SK-N-SH treated with all-trans-retinoic acid at 6 μM for 48 hours (cell line): ENCODE measurements at regions not wholly inside any gene's neighbourhood (a gene's known extent, or its start where the extent isn't known, plus 50 kb on each side); places are given as distances from the start of the nearest gene placed in this dataset.

ENCODE experiments used
- ESRRG ChIP-seq: fragments of 250-450 bp; sonication (Bioruptor Pico); IDR thresholded peaks from 2 replicates; pipeline ENCODE4 v1.6.1; 2021; ENCODE audit warnings: mild to moderate bottlenecking
- GLIS3 ChIP-seq: fragments of 250-450 bp; sonication (Bioruptor Pico); IDR thresholded peaks from 2 replicates; pipeline ENCODE4 v1.5.0; 2020; ENCODE audit warnings: mild to moderate bottlenecking, moderate library complexity
- PATZ1 ChIP-seq: fragments of 250-450 bp; sonication (Bioruptor Pico); IDR thresholded peaks from 2 replicates; pipeline ENCODE4 v1.8.0; 2020; ENCODE audit warnings: mild to moderate bottlenecking, moderate library complexity, borderline replicate concordance
- RARB ChIP-seq: fragments of 250-450 bp; sonication (Bioruptor Pico); IDR thresholded peaks from 2 replicates; pipeline ENCODE4 v1.8.0; 2021; ENCODE audit warnings: mild to moderate bottlenecking, moderate library complexity
- SNAI2 ChIP-seq: fragments of 250-450 bp; sonication (Bioruptor Pico); IDR thresholded peaks from 2 replicates; pipeline ENCODE4 v1.5.0; 2020; ENCODE audit warnings: mild to moderate bottlenecking, moderate library complexity
- TCF4 ChIP-seq: fragments of 250-450 bp; sonication (Bioruptor Pico); IDR thresholded peaks from 2 replicates; pipeline ENCODE4 v1.8.0; 2021; ENCODE audit warnings: mild to moderate bottlenecking, moderate library complexity, borderline replicate concordance
- TSHZ2 ChIP-seq: fragments of 250-450 bp; sonication (Bioruptor Pico); IDR thresholded peaks from 2 replicates; pipeline ENCODE4 v1.5.0; 2020; ENCODE audit warnings: mild to moderate bottlenecking, moderate library complexity
- ZFP30 ChIP-seq: fragments of 450-650 bp; formaldehyde crosslinking; IDR thresholded peaks from 2 replicates; pipeline ENCODE4 v1.5.0; 2022; ENCODE audit warnings: mild to moderate bottlenecking, moderate library complexity
- ZNF565 ChIP-seq: fragments of 450-650 bp; formaldehyde crosslinking; conservative IDR thresholded peaks from 2 replicates; pipeline ENCODE4 v1.5.0; 2020; ENCODE audit warnings: low read depth, mild to moderate bottlenecking, moderate library complexity

GRCh38 chr2:120824246-120824645 is 88.6 kb downstream of the GLI2 start:
- TF ChIP-seq PATZ1 (CRISPR knock-in tag) (no peak), ZNF565 (CRISPR knock-in tag) (no peak), ZFP30 (CRISPR knock-in tag) (no peak), ESRRG (no peak), RARB (CRISPR knock-in tag) (no peak), GLIS3 (CRISPR knock-in tag) (no peak), SNAI2 (no peak), TCF4 (CRISPR knock-in tag) (no peak), TSHZ2 (CRISPR knock-in tag) (no peak)
